ENCODE measurements at regions not wholly inside any gene's neighbourhood (a gene's known extent, or its start where the extent isn't known, plus 50 kb on each side); places are given as distances from the start of the nearest gene placed in this dataset.

- H3K9me3 ChIP-seq (replicated peaks; ENCODE audit: insufficient read depth, low read length) = no peaks in the 10 kb centered on the region
- H2AFZ ChIP-seq (ENCODE audit: low read length) = no peak overlapping the region
- no peak overlapping the region for H3K9ac ChIP-seq (ENCODE audit: low read length)
- H3K79me2 ChIP-seq (ENCODE audit: low read length) = no peaks in the 10 kb centered on the region
- TF ChIP-seq, protein P1, sequence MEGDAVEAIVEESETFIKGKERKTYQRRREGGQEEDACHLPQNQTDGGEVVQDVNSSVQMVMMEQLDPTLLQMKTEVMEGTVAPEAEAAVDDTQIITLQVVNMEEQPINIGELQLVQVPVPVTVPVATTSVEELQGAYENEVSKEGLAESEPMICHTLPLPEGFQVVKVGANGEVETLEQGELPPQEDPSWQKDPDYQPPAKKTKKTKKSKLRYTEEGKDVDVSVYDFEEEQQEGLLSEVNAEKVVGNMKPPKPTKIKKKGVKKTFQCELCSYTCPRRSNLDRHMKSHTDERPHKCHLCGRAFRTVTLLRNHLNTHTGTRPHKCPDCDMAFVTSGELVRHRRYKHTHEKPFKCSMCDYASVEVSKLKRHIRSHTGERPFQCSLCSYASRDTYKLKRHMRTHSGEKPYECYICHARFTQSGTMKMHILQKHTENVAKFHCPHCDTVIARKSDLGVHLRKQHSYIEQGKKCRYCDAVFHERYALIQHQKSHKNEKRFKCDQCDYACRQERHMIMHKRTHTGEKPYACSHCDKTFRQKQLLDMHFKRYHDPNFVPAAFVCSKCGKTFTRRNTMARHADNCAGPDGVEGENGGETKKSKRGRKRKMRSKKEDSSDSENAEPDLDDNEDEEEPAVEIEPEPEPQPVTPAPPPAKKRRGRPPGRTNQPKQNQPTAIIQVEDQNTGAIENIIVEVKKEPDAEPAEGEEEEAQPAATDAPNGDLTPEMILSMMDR (IDR thresholded peaks at IDR 0.05; ENCODE audit: low read length) = no peak
- TF ChIP-seq EZH2 (optimal IDR thresholded peaks at IDR 0.05; ENCODE audit: low read depth, low read length) (no peak), EZH2phosphoT487 (IDR thresholded peaks at IDR 0.05; ENCODE audit: low read length) (no peak)
- H3K27ac ChIP-seq (ENCODE audit: low read length) = no peak overlapping the region
- H3K4me2 ChIP-seq (ENCODE audit: low read depth, low read length) = no peak overlapping the region
- DNase-seq = no peak
- H3F3A ChIP-seq (ENCODE audit: insufficient read depth, low read length) = no peaks in the 10 kb centered on the region
- no peaks in the 10 kb centered on the region for H4K20me1 ChIP-seq (ENCODE audit: insufficient read depth, low read length)
- H3K4me1 ChIP-seq (ENCODE audit: low read length) = no peaks in the 10 kb centered on the region
- no peak overlapping the region for H3K4me3 ChIP-seq (ENCODE audit: low read length)
- H3K27me3 ChIP-seq (replicated peaks; ENCODE audit: insufficient read depth, low read length) = no peaks in the 10 kb centered on the region
- H3K36me3 ChIP-seq (replicated peaks; ENCODE audit: insufficient read depth, low read length) = no peaks in the 10 kb centered on the region
- no peaks in the 10 kb centered on the region for H3K9me2 ChIP-seq (replicated peaks; ENCODE audit: insufficient read depth, low read length)
Measured at GRCh38 chr9:21708260-21708711, 94.2 kb upstream of the MTAP start.

GRCh38 chr9:21708856-21709255 lies 93.6 kb upstream of the MTAP start:
- no peak for DNase-seq
- Histone ChIP-seq H3K9me2 (replicated peaks; ENCODE audit: insufficient read depth, low read length) (no peaks in the 10 kb centered on the region), H3K9ac (ENCODE audit: low read length) (no peak overlapping the region), H3K27ac (ENCODE audit: low read length) (no peak overlapping the region), H3K4me3 (ENCODE audit: low read length) (no peak overlapping the region), H3K79me2 (ENCODE audit: low read length) (no peaks in the 10 kb centered on the region), H3K36me3 (replicated peaks; ENCODE audit: insufficient read depth, low read length) (no peaks in the 10 kb centered on the region), H4K20me1 (ENCODE audit: insufficient read depth, low read length) (no peaks in the 10 kb centered on the region), H3K27me3 (replicated peaks; ENCODE audit: insufficient read depth, low read length) (no peaks in the 10 kb centered on the region), H2AFZ (ENCODE audit: low read length) (no peak overlapping the region), H3K9me3 (replicated peaks; ENCODE audit: insufficient read depth, low read length) (no peaks in the 10 kb centered on the region), H3F3A (ENCODE audit: insufficient read depth, low read length) (no peaks in the 10 kb centered on the region), H3K4me2 (ENCODE audit: low read depth, low read length) (no peak overlapping the region), H3K4me1 (ENCODE audit: low read length) (no peaks in the 10 kb centered on the region)
- TF ChIP-seq EZH2phosphoT487 (IDR thresholded peaks at IDR 0.05; ENCODE audit: low read length) (no peak), EZH2 (optimal IDR thresholded peaks at IDR 0.05; ENCODE audit: low read depth, low read length) (no peak)
- TF ChIP-seq, protein P1 (IDR thresholded peaks at IDR 0.05; ENCODE audit: low read length) = no peak

GRCh38 chr9:21709464-21710058 lies 92.9 kb upstream of the MTAP start:
- no peak overlapping the region for H3K4me2 ChIP-seq (ENCODE audit: low read depth, low read length)
- H3K79me2 ChIP-seq (ENCODE audit: low read length) = no peaks in the 10 kb centered on the region
- H4K20me1 ChIP-seq (ENCODE audit: insufficient read depth, low read length) = no peaks in the 10 kb centered on the region
- no peak overlapping the region for H3K4me3 ChIP-seq (ENCODE audit: low read length)
- no peak overlapping the region for H3K27ac ChIP-seq (ENCODE audit: low read length)
- no peaks in the 10 kb centered on the region for H3K9me3 ChIP-seq (replicated peaks; ENCODE audit: insufficient read depth, low read length)
- no peaks in the 10 kb centered on the region for H3F3A ChIP-seq (ENCODE audit: insufficient read depth, low read length)
- H3K9me2 ChIP-seq (replicated peaks; ENCODE audit: insufficient read depth, low read length) = no peaks in the 10 kb centered on the region
- no peaks in the 10 kb centered on the region for H3K4me1 ChIP-seq (ENCODE audit: low read length)
- H3K36me3 ChIP-seq (replicated peaks; ENCODE audit: insufficient read depth, low read length) = no peaks in the 10 kb centered on the region
- H2AFZ ChIP-seq (ENCODE audit: low read length) = no peak overlapping the region
- no peak overlapping the region for H3K9ac ChIP-seq (ENCODE audit: low read length)
- no peaks in the 10 kb centered on the region for H3K27me3 ChIP-seq (replicated peaks; ENCODE audit: insufficient read depth, low read length)
- no peak for TF ChIP-seq EZH2phosphoT487 (IDR thresholded peaks at IDR 0.05; ENCODE audit: low read length)
- TF ChIP-seq, protein P1 (IDR thresholded peaks at IDR 0.05; ENCODE audit: low read length) = peak; percentile 61
- DNase-seq = peak; percentile 38

Data from MM.1S (cell line).